ENCODE measurements at regions not wholly inside any gene's neighbourhood (a gene's known extent, or its start where the extent isn't known, plus 50 kb on each side); places are given as distances from the start of the nearest gene placed in this dataset.

DNA sequence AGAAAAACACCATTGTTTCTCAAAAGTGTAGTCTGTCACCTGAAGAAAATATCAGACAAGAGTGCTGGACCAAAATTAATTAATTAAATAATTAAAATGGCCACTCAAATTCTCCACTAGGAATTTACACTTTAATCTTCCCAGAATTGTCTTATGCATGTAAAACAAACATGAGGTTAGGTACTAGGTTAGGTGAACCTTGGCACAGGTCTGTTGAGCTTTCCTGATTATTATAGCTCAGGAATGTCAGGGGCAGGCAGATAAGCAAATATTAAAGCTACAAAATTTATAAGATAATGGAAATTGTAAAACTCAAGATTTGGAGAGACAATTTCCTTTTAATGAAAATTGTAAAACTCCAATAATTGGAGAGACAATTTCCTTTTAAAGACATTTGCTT lies 253.2 kb downstream of the BMP4 start:
- H3K36me3 ChIP-seq (replicated peaks) = no peaks in the 10 kb centered on the region
- no peak for TF ChIP-seq CTCF (IDR thresholded peaks at IDR 0.05; ENCODE audit: low read depth, low read length, missing control alignments)
- DNase-seq = no peak
- in situ Hi-C loops (cut with HindIII; ENCODE audit: low pct_ligation_motif_present, low sequenced_read_pairs) = no loop called here
- no peak overlapping the region for H3K27ac ChIP-seq
- no peak overlapping the region for H3K4me3 ChIP-seq (ENCODE audit: low read depth, low read length)
- H3K27me3 ChIP-seq (replicated peaks) = no peaks in the 10 kb centered on the region

DNA sequence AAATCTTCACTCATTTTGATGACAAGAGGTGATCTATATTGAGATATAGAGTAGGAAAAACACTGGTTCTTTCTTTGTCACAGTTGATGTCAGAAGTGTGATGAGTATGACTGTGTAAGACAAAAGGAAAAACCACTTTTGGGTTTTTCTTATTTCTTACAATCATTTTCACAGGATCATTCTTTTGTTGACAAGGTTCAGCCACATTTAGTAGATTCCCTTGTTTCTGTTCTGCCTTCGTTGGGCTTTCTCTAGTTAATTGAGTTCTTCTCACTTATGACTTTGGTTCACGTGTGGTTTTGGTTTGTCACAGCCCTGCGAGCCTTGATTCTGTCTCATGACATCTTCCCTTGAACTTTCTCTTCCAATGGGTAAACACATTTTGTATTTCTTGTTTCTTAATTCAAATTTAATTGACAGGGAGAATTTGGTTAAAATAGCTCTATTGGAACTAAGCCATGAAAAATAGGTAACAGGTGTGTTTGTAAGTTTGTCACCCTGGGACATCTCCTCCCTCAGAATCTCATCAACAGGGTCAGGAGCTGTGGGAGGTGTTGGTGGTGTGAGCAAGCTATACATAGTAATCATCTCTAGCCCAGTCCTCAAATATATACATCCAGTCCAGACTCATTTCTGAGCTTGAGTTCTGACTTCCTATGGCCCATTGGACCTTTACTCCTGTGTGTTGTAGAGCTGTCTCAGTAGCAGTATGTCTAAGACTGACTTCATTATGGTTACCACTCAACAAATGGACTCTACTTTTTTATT lies 255.3 kb downstream of the BMP4 start:
- DNase-seq = no peak
- no peak overlapping the region for H3K27ac ChIP-seq
- no peak overlapping the region for H3K4me3 ChIP-seq (ENCODE audit: low read depth, low read length)
- H3K27me3 ChIP-seq (replicated peaks) = no peaks in the 10 kb centered on the region
- no peaks in the 10 kb centered on the region for H3K36me3 ChIP-seq (replicated peaks)
- no peak for TF ChIP-seq CTCF (IDR thresholded peaks at IDR 0.05; ENCODE audit: low read depth, low read length, missing control alignments)
- in situ Hi-C loops (cut with HindIII; ENCODE audit: low pct_ligation_motif_present, low sequenced_read_pairs) = no loop called here

DNA sequence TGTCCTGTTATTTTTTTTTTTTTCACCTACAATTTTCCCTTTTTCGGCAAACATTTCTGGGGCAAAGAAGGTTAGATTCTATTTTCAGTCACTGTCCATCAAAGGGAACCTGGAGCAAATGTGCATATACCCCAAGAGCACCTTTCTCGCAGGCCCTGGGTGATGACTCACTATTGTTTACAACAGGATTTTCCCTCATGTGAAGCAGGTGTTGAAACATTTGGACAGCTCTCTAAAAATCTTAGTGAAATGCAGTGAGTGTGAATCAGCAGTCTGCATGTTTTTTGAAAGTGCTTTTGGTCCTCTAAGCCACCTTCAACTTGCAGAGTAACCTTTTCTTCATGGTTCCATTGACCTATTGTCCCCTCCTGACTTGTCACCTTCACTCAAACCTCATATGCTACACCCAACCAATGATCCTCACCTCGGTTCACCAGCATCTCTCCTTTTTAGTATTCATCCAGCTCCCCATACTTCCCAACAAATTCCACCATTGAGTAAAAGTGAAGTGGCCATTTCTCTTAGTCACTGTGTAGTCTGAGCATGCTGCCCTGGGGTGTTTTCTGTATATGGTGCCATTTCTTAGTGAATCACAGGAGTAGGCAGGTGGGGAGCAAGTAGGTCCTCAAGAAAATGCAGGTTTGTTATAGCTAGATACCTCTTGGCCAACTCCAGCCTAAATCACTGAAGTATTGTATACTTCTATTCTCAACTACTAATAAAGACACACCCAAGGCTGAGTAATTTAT lies 260.2 kb downstream of the BMP4 start:
- DNase-seq = no peak
- H3K27ac ChIP-seq = no peak overlapping the region
- H3K4me3 ChIP-seq (ENCODE audit: low read depth, low read length) = no peak overlapping the region
- in situ Hi-C loops (cut with HindIII; ENCODE audit: low pct_ligation_motif_present, low sequenced_read_pairs) = no loop called here
- no peak for TF ChIP-seq CTCF (IDR thresholded peaks at IDR 0.05; ENCODE audit: low read depth, low read length, missing control alignments)
- H3K36me3 ChIP-seq (replicated peaks) = no peaks in the 10 kb centered on the region
- H3K27me3 ChIP-seq (replicated peaks) = no peaks in the 10 kb centered on the region

- Histone ChIP-seq H3K27ac (no peak overlapping the region), H3K27me3 (replicated peaks) (no peaks in the 10 kb centered on the region), H3K4me3 (ENCODE audit: low read depth, low read length) (no peak overlapping the region), H3K36me3 (replicated peaks) (no peaks in the 10 kb centered on the region)
- in situ Hi-C loops (cut with HindIII; ENCODE audit: low pct_ligation_motif_present, low sequenced_read_pairs) = no loop called here
- TF ChIP-seq CTCF (IDR thresholded peaks at IDR 0.05; ENCODE audit: low read depth, low read length, missing control alignments) = no peak
- DNase-seq = no peak
These were observed 260.9 kb downstream of the BMP4 start for GRCh38 chr14:53695692-53696214.

DNA sequence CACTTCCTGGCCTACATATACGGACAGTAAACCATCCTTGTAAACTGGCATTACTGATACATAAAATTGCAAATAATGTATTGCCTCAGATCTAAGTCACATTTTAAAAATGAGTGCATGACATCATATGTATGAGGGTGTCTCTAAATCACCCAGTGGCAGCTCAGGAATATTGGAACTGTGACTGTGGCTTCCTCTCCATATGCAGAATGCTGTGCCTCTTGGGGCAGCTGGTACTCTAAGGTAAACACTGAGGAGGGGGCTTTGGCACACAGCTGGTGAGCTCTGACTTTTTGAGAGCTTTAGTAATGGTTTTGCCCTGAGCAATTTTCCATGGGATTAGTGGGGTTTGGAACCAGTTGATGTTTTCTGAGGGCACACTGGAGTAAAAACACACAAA lies 263.7 kb downstream of the BMP4 start:
- Histone ChIP-seq H3K36me3 (replicated peaks) (no peaks in the 10 kb centered on the region), H3K27ac (no peak overlapping the region), H3K4me3 (ENCODE audit: low read depth, low read length) (no peak overlapping the region), H3K27me3 (replicated peaks) (no peaks in the 10 kb centered on the region)
- in situ Hi-C loops (cut with HindIII; ENCODE audit: low pct_ligation_motif_present, low sequenced_read_pairs) = no loop called here
- no peak for DNase-seq
- TF ChIP-seq CTCF (IDR thresholded peaks at IDR 0.05; ENCODE audit: low read depth, low read length, missing control alignments) = no peak
